ENCODE measurements at regions not wholly inside any gene's neighbourhood (a gene's known extent, or its start where the extent isn't known, plus 50 kb on each side); places are given as distances from the start of the nearest gene placed in this dataset.

DNA sequence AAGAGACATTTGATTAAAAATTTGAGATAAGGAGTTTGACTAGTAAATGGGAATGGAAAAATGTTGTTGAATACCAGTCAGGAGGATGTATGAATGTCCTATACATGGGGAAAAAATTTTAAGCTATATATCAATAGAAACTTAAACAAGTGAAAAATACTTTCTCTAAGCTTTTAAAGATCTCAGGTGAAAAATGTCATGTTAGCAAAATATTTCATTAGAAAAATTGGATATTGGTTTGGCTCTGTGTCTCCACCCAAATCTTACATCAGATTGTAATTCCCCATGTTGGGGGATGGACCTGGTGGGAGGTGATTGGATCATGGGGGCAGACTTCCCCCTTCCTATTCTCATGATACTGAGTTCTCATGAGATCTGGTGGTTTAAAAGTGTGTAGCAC is 279.6 kb upstream of the CADM2 start:
- TF ChIP-seq POLR2A (IDR thresholded peaks at IDR 0.05; ENCODE audit: extremely low read depth, insufficient read length) (no peak), MYC (IDR thresholded peaks at IDR 0.05; ENCODE audit: low read depth, low read length) (no peak)
- TF ChIP-seq, protein P1, sequence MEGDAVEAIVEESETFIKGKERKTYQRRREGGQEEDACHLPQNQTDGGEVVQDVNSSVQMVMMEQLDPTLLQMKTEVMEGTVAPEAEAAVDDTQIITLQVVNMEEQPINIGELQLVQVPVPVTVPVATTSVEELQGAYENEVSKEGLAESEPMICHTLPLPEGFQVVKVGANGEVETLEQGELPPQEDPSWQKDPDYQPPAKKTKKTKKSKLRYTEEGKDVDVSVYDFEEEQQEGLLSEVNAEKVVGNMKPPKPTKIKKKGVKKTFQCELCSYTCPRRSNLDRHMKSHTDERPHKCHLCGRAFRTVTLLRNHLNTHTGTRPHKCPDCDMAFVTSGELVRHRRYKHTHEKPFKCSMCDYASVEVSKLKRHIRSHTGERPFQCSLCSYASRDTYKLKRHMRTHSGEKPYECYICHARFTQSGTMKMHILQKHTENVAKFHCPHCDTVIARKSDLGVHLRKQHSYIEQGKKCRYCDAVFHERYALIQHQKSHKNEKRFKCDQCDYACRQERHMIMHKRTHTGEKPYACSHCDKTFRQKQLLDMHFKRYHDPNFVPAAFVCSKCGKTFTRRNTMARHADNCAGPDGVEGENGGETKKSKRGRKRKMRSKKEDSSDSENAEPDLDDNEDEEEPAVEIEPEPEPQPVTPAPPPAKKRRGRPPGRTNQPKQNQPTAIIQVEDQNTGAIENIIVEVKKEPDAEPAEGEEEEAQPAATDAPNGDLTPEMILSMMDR (IDR thresholded peaks at IDR 0.05; ENCODE audit: low read depth, low read length) = no peak
- TF ChIP-seq, protein P2, sequence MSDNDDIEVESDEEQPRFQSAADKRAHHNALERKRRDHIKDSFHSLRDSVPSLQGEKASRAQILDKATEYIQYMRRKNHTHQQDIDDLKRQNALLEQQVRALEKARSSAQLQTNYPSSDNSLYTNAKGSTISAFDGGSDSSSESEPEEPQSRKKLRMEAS (IDR thresholded peaks at IDR 0.05; ENCODE audit: low read depth, low read length) = no peak

All from NB4 (cell line).